HG03064 (cell line): ENCODE measurements at regions not wholly inside any gene's neighbourhood (a gene's known extent, or its start where the extent isn't known, plus 50 kb on each side); places are given as distances from the start of the nearest gene placed in this dataset.
"Not testable (repeated sequence)": the region's sequence is repeated elsewhere in the genome, so short reads cannot be mapped to it uniquely, and the experiment has no call there.

ENCODE experiments used
- ATAC-seq: cut with Tn5 transposase; IDR thresholded peaks from one replicate; pipeline ENCODE4 v1.9.1; 2021; ENCODE audit warnings: low read depth; ENCODE audit not compliant: unreplicated experiment

DNA sequence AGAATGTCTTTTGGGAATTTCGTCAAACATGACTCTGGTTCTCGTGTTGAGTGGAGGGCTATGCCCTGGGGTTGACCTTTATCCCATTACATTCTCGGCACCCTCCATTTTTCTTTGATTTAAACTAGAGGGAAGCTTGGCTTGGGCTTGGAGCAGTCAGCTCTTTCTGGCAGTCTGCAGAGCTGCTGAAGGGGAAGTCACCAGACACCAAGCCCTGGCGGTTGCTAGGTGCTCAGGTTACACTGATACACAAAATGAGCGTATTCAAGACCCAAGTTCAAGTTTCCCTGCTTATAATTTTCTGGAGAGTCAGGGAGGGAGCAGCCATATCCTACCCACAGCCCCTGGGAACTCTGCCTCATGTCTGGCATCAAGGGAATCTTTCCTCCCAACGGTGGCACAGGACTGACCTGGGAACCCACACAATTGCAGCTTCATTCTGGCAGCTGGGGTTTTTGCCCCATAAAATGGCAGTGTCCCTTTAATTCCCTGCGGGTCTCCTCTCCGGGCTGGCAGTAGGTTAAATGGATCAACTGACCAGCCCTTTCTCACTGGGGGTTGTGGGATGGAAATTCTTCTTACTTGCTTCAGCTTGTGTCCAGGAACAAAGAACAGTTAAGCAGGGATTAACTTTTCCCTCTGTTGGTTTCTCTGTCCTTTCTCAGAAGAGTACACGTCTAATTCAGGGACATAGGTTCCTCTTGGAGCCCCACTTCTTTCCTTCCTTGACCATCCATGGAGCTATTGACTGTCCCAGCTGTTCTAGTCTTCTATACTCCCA lies 110.0 kb upstream of the DLG1 start:
- ATAC-seq, result no peak

DNA sequence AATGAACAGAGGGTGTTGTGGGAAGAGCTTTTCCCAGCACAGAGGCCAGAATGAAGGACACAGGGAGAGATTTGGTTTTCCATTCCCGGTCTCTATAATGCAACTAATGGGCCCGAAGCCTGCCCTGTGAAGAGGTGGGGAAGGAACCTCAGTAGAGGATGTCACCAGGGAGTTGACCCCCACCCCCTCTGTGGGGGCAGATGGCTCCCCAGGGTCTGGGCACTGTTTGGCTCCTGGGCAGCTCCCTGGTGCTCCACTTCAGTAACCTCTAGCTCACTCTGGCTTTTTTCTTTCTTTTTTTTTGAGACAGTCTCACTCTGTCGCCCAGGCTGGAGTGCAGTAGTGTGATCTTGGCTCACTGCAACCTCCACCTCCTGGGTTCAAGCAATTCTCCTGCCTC lies 109.1 kb upstream of the DLG1 start:
- no peak for ATAC-seq

DNA sequence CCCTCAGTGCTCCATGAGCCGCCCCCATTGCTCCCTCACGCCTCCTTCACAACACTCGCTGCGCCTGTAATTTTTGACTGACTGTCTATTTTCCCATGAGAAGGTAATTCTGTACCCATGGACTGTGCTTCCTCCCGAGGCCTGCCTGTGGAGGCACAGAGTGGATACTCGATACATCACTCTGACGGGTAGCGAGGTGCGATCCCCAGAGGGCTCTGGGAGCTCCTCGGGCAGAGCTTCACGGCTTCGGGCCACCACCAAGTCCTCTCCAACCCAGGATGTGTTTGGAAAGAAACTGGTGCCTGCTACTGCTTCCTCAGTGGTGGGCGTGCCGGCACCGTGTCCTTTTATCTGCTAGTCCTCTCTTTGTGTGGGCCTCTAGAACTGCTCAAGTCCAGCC lies 108.6 kb upstream of the DLG1 start:
- no peak for ATAC-seq

DNA sequence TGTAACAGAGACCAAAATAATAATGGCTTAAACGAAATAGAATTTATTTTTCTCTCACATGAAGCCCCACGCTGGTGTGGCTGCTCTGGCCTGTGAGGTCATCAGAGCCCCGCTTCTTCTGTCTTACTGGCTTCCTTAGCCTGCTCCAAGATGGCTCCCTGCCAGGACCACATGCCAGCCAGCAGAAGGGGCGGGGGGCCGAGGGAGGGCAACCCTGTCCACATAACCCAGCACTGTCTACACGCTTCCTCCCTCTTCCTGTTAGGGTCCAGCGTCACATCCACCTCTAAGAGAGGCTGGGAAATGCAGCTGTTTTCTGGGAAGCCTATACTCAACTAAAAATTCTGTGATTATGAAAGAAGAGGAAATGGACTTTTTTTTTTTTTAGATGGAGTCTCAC lies 107.9 kb upstream of the DLG1 start:
- no peak for ATAC-seq

DNA sequence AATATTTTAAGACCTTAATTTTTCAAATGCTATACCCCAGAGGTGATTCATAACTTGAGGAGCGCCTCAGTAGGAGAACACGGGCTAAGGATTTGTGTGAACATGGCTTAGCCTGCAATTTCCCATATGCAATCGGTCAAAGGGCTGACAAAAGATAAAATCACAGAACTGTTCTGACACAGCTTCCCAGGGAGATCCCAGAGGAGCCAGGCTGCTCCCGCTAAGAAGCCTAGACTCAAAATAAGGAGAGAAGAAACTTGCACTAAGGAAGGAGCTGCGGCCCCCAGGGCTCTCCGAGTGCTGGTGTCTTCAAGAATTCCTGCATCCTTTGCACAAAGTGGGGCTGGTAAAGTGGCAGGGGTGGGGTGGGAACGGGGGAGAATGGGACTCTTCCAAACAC lies 106.3 kb upstream of the DLG1 start:
- no peak for ATAC-seq

DNA sequence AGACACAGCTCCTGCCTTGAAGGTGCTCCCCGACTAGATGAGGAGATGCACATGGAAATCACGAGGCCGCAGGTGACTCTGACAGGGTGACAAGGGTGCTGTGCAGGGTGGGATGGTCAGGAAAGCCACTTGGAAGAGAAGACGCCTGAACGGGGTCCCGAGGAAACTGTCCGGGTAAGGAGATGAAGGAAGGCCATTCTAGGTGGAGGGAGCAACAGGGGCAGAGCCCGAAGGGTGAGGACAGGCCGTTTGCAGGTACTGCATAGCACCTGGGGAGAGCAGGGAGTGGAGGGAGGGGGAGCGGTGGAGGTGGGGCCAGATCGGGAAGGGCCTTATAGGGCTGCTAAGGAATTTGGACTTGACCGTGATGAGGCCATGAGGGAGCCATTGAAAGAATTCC lies 105.6 kb upstream of the DLG1 start:
- ATAC-seq, result no peak

- ATAC-seq, result not testable (repeated sequence)
Observed at GRCh38 chr3:197402401-197402800, 104.0 kb upstream of the DLG1 start.

DNA sequence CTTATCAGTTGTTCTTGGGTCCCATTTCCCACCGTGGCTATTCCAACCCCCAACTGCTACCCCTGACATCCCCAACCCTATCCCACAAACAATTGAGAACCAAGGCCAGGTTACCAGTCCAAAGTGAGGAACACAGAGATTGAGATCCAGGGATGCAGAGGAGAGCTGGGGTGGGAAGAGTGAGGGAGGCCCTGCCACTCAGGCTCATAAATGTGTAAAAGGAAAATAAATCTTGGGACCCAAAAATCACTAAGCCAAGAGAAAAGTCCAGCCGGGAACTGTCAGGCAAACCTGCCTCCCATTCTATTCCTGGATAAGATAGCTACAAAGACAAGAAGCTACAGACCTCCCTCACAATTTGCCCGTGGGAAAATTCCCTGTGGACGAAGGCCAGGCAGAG lies 101.1 kb upstream of the DLG1 start:
- ATAC-seq, result no peak

GRCh38 chr3:197398286-197398878 lies 100.0 kb upstream of the DLG1 start:
- ATAC-seq, result no peak

DNA sequence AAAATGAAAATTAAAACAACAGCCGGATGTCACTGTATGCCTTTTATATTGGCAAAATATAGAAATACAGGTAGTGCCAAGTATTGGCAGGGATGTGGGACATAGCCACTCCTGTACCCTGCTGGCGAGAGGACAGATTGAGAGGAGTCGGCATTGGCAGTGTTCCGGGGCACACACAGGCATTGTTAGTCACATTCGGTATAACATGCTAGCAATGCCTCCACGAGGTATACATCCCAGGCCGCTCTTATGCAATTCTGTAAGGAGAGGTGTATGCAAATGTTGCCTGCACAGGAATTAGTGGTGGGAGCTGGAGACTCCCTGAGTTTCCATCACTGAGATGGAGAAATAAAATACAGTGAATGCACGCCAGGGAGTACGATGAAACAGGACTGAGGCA lies 99.4 kb upstream of the DLG1 start:
- no peak for ATAC-seq

DNA sequence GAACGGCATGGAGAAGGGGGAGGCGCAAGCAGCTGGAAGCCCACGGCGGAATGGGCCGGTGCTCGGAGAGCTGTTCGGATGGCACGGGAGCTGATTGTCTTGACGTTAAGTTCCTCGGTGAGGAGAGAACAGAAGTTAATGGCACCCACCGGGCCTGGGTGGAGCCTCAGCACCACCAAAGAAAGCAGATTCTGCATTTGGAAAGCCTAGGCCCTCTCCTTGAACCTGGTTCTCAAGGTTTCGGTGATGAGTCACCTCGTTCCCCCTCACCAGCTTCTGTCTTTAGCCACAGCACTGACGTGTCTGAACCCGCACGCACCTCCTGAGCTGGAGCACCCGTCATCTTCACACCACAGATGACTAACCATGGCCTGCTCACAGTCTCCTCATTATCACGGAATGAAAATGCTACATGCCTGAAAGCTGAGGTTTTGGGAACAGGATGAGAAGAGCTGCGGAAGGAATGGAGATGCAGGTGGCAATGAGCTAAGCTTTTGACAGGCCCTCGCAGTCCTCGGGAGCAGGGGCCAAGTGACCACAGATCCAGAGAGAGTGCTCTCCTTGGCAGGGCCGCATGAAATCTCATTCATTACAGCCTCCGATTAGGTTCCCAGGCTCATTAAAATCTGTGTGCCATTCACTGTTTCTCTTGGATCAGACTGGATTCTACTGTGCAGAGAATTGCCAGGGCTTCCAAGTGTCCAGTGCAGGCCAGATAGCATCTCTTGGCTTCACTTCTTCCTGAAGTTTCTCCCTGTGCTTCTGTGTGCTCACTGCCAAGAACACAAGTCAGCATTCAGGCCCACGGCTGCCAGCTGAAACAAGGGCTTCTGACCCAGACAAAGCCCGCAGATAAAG lies 96.3 kb upstream of the DLG1 start:
- ATAC-seq, result peak; percentile 80

GRCh38 chr3:197394126-197394463 lies 95.7 kb upstream of the DLG1 start:
- not testable (repeated sequence) for ATAC-seq

- ATAC-seq, result no peak
Observed at GRCh38 chr3:197393711-197394110, 95.3 kb upstream of the DLG1 start.

DNA sequence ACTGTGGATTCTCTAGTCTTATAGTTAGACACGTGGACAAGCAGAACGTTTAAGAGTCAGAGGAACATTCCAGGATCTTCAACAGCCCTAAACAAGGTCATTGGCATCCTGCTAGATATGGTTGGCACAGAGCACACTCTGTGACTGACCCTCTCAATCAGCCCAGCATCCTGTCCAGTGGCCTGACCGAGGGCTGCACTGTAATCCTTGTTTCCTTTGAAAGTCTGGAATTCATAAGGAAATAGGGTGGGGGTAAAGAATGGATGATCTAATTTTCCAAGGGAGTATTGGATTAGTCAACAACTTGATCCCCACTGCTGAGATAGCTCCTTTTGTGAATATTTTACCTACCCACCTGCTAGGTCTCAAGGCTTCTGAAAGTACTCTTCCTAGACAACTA lies 94.5 kb upstream of the DLG1 start:
- ATAC-seq, result no peak

- no peak for ATAC-seq
Observed at GRCh38 chr3:197381371-197381770, 83.0 kb upstream of the DLG1 start.

- no peak for ATAC-seq
Observed at GRCh38 chr3:197380786-197381185, 82.4 kb upstream of the DLG1 start.

GRCh38 chr3:197378985-197379718 lies 80.7 kb upstream of the DLG1 start:
- no peak for ATAC-seq

DNA sequence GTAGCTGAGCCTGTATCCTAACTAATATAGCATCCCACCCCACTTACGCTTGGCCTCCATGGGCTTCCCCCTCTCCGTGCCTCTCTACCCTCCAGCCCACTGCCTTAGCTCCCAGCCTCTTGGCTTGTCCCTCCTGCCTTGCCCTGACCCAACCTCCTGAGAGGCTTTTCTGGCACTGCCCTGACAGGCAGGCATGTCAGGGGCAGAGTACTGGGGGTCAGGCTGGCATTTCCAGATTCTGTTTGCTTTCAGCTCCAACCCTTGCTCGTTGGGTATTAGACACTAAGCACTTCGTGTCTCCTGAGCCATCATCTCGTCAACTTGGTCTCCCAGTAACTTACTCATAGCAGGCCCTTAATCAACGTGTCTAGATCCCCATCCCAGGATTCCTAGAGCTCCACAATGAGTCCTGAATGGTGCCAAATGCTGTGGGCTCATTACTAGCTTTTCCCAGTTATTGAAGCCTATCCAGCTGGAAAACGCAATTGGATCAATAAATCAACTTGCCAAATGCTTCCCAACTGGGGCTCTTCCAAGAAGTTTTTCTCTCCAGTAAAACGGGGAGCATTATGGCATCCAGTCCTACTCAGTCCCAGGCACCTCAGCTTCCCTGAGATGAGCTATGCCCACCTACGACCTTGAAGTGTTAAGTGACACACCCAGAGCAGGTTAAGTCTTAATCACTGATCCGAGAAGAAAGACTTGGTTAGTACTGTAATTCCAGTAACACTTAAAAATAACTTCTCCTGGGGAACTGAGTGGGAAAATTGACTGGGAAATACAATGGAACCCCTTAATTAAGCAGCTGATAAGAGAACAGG lies 78.5 kb upstream of the DLG1 start:
- no peak for ATAC-seq

GRCh38 chr3:197376020-197376419 lies 77.6 kb upstream of the DLG1 start:
- ATAC-seq, result no peak

GRCh38 chr3:197375001-197375441 lies 76.6 kb upstream of the DLG1 start:
- ATAC-seq, result no peak
